ENCODE measurements at regions not wholly inside any gene's neighbourhood (a gene's known extent, or its start where the extent isn't known, plus 50 kb on each side); places are given as distances from the start of the nearest gene placed in this dataset.

DNA sequence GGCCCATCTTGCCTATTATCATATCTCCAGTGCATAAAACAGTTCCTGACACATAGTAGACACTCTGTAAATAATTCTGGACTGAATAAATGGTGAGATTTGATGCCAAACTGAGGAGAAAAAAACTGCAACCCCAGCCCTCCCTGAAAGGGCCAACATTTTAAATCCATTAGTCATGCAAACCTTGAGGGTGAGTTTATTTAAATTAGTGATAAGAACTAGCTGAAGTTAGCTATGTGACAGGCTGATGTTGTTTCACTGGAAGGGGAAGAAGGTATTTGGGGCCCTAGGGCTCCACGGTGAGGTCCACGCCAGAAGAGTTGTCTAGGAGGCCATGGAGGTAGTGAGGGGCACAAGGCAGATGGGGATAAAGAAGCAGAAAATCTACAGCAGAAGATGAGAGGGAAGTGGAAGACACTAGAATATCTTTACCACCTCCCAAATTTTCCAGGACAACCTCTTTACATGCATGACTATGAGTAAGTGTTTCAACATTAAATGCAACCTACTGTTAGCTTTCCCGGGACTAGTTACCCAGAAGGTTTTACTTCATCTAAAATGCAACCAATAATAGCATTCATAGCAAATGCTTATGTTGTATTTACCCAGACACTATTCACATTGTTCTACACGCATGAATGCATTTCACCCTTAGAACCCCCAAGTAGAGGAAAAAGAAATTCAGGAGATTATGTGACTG, 183.2 kb upstream of the LYZL1 start:
- TF ChIP-seq, protein P1, sequence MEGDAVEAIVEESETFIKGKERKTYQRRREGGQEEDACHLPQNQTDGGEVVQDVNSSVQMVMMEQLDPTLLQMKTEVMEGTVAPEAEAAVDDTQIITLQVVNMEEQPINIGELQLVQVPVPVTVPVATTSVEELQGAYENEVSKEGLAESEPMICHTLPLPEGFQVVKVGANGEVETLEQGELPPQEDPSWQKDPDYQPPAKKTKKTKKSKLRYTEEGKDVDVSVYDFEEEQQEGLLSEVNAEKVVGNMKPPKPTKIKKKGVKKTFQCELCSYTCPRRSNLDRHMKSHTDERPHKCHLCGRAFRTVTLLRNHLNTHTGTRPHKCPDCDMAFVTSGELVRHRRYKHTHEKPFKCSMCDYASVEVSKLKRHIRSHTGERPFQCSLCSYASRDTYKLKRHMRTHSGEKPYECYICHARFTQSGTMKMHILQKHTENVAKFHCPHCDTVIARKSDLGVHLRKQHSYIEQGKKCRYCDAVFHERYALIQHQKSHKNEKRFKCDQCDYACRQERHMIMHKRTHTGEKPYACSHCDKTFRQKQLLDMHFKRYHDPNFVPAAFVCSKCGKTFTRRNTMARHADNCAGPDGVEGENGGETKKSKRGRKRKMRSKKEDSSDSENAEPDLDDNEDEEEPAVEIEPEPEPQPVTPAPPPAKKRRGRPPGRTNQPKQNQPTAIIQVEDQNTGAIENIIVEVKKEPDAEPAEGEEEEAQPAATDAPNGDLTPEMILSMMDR (IDR thresholded peaks at IDR 0.05; ENCODE audit: low read depth, low read length, missing input control), result no peak
- TF ChIP-seq FOXA1 (IDR thresholded peaks at IDR 0.05) (no peak), EGR1 (IDR thresholded peaks at IDR 0.05; ENCODE audit: low read depth in 2 of 2) (no peak), TAF1 (conservative IDR thresholded peaks at IDR 0.05) (no peak), NR2F2 (IDR thresholded peaks at IDR 0.05) (no peak), RAD21 (IDR thresholded peaks at IDR 0.05) (no peak), SP1 (IDR thresholded peaks at IDR 0.05) (no peak), YY1 (IDR thresholded peaks at IDR 0.05) (no peak)
- TF ChIP-seq, protein P2, sequence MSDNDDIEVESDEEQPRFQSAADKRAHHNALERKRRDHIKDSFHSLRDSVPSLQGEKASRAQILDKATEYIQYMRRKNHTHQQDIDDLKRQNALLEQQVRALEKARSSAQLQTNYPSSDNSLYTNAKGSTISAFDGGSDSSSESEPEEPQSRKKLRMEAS (IDR thresholded peaks at IDR 0.05), result no peak
- TF ChIP-seq, protein P3, sequence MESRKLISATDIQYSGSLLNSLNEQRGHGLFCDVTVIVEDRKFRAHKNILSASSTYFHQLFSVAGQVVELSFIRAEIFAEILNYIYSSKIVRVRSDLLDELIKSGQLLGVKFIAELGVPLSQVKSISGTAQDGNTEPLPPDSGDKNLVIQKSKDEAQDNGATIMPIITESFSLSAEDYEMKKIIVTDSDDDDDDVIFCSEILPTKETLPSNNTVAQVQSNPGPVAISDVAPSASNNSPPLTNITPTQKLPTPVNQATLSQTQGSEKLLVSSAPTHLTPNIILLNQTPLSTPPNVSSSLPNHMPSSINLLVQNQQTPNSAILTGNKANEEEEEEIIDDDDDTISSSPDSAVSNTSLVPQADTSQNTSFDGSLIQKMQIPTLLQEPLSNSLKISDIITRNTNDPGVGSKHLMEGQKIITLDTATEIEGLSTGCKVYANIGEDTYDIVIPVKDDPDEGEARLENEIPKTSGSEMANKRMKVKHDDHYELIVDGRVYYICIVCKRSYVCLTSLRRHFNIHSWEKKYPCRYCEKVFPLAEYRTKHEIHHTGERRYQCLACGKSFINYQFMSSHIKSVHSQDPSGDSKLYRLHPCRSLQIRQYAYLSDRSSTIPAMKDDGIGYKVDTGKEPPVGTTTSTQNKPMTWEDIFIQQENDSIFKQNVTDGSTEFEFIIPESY (IDR thresholded peaks at IDR 0.05), result no peak
- TF ChIP-seq, protein P4, sequence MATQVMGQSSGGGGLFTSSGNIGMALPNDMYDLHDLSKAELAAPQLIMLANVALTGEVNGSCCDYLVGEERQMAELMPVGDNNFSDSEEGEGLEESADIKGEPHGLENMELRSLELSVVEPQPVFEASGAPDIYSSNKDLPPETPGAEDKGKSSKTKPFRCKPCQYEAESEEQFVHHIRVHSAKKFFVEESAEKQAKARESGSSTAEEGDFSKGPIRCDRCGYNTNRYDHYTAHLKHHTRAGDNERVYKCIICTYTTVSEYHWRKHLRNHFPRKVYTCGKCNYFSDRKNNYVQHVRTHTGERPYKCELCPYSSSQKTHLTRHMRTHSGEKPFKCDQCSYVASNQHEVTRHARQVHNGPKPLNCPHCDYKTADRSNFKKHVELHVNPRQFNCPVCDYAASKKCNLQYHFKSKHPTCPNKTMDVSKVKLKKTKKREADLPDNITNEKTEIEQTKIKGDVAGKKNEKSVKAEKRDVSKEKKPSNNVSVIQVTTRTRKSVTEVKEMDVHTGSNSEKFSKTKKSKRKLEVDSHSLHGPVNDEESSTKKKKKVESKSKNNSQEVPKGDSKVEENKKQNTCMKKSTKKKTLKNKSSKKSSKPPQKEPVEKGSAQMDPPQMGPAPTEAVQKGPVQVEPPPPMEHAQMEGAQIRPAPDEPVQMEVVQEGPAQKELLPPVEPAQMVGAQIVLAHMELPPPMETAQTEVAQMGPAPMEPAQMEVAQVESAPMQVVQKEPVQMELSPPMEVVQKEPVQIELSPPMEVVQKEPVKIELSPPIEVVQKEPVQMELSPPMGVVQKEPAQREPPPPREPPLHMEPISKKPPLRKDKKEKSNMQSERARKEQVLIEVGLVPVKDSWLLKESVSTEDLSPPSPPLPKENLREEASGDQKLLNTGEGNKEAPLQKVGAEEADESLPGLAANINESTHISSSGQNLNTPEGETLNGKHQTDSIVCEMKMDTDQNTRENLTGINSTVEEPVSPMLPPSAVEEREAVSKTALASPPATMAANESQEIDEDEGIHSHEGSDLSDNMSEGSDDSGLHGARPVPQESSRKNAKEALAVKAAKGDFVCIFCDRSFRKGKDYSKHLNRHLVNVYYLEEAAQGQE (IDR thresholded peaks at IDR 0.05), result no peak
- TF ChIP-seq, protein P5, sequence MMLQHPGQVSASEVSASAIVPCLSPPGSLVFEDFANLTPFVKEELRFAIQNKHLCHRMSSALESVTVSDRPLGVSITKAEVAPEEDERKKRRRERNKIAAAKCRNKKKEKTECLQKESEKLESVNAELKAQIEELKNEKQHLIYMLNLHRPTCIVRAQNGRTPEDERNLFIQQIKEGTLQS (IDR thresholded peaks at IDR 0.05), result no peak
